ENCODE measurements at regions not wholly inside any gene's neighbourhood (a gene's known extent, or its start where the extent isn't known, plus 50 kb on each side); places are given as distances from the start of the nearest gene placed in this dataset.

DNA sequence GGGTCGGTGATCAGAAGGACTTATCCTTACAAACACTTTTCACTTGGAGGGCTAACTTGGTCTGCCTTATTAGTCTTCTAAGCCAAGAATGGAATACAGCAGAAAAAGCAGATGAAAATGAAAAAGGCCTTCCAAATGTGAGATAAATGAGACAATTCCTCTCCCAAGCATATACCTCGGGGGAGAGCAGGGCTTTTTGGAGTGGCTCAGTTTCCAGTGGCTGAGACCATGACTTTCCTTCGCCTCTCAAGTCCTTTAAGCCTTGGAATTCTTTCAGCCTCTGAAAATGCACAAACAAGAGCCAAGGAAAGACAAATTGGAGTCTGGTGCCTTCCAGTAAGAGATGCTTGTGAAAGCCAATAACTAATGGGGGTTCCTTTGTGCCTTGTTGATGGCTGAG, 130.9 kb downstream of the DTWD1 start:
- no peak for DNase-seq

DNA sequence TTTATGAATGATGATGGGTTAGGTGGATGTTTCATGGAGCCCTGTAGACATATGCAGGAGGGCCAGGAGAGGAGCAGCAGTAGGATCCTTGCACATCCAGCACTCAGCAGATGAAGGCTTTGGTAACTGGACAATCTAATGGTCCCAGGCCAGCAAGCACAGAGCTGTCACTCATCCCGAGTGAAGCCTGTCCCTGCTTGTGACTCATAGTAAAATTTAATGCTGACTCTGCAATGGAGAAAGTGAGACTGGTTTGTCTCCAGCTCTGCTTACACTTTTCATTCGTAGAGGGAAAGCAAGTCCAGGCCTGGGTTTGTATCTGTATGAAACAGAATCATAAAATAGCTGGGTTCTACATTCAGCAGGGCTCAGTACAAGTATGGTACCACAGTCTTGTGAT, 131.7 kb downstream of the DTWD1 start:
- no peak for DNase-seq

DNA sequence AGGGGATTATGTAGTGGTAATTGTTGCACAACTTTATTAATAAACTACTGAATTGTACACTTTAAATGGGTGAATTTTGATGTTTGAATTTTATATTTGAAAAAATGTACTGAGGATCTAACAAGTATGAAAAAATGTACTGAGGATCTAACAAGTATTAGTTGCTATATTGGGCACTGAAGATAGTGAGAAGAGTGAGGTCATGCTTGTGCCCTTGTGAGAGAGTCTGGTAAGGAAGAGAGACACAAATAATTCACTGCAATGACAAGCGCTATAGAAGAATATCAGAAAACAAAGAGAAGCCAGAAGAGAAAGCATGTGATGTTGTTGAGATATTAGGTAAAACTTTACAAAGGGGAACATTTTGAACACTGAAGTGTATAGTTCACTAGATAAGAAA, 137.6 kb downstream of the DTWD1 start:
- no peak for DNase-seq

DNA sequence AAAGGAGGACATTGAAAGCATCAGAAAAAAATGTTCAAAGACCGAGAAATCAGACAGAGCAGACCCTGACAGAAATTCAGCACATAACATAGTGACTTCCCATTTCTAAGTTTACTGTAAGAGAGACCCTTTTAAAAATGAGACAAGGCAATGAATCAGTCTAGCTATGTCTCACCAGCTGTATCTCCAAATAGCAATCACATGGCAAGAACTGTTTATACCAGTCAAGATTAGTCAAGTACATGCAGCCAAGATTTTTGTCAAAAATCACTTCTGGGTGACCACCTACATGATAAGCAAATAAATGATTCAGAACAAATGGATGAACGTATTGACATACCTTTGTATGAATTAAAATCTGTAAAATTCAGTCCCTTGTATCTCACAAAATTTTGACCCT, 138.0 kb downstream of the DTWD1 start:
- DNase-seq, result no peak

DNA sequence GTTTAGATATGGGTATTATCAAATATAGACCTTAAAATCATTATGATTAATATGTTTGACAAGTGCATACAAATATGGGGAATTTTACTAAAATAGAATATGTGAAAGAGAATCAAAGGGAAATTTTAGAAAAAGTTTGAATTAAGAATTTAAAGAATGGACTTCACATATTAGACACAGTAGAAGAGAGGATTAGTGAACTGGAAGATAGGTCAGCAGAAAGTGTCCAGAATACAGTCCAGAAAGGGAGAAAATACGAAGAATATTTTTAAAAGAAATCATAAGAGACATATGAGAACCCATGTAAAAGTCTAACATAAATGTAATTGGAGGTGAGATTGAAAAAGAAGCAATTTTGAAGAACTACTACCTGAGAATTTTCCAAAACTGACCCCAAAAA, 139.9 kb downstream of the DTWD1 start:
- no peak for DNase-seq

DNA sequence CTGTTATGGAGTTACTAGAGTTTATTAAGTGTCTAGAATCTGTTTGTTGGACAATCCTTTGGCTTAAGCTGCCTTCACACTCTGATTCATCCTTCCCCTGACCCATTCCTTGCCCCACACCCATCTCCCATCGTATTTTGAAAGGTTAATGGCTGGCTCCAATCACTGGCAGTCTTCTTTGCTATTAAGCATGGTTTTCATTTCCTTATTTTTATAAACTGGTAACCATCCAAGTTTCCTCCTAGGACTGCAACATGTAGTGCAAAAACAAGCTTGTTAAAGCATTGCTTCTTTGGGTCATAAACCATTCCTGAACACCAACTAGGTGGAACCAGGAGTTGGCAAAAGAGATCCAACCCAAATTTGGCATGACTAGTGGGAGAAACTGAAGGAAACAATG, 148.4 kb downstream of the DTWD1 start:
- no peak for DNase-seq

DNA sequence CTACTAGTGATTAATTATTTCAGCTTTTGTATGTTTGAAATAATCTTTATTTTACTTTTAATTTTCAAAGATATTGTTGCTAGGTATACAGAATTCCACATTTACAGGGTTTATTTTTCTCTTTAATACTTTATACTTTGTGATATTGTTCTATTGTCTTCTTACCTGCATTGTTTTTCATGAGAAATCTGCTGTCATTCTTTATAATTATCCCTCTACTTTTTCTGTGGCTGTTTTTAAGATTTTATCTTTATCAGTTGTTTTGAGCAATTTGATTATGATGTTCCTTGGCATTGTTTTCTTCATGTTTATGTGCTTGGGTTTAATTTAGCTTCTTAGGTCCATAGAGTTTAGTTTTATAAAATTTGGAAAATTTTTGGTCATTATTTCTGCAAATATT, 168.6 kb downstream of the DTWD1 start:
- DNase-seq, result no peak

DNA sequence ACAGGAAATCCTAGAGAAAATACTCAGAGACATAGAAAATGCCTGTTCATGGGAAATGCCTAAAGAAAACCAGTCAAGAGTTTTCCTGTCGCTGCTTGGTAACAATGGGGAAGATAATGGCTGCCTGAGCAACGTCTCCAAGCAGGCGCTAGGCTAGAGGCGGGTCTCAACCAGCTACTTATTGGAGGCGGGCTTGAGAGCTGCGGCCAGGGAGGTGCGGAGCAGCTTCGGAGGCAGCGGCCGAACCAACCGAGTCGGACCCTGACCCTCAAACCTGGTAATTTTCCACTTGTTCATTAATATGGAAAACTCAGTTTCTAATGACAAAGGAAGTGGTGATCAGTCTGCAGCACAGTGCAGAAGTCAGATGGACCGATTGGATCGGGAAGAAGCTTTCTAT, 173.1 kb downstream of the DTWD1 start:
- DNase-seq, result no peak

DNA sequence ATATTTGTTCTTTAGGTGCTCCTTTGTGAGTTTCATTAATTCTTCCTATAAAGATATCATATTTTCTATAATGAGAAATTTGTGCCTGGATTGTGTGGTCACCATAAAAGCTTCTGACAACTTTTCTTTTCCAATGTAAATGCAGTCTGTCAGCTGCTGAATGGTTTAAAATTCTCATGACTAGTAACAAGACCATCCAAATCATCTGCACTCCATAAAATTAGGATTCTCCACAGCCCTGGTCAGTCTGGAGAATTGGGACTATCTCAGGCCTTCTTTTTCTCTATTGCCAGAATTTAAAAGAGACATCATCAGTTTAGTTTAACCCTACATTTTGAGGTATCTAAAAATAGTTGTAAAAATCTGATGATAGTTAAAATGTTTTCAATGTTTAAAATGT, 180.9 kb downstream of the DTWD1 start:
- no peak for DNase-seq
